SH-SY5Y (cell line): ENCODE measurements at regions not wholly inside any gene's neighbourhood (a gene's known extent, or its start where the extent isn't known, plus 50 kb on each side); places are given as distances from the start of the nearest gene placed in this dataset.

ENCODE experiments used
- GATA2 ChIP-seq: IDR thresholded peaks from 2 replicates; pipeline ENCODE4 v1.6.1; 2011; ENCODE audit warnings: mild to moderate bottlenecking, low read depth, low read length
- GATA3 ChIP-seq: IDR thresholded peaks from 2 replicates; pipeline ENCODE4 v1.6.1; 2011; ENCODE audit warnings: low read depth, mild to moderate bottlenecking, low read length, moderate library complexity

- no peak for TF ChIP-seq GATA2
- TF ChIP-seq GATA3, result no peak
These were observed 81.5 kb downstream of the PALM2AKAP2 start for GRCh38 chr9:109861499-109861898.
